ENCODE measurements at regions not wholly inside any gene's neighbourhood (a gene's known extent, or its start where the extent isn't known, plus 50 kb on each side); places are given as distances from the start of the nearest gene placed in this dataset.

- no peaks in the 10 kb centered on the region for H3K9me3 ChIP-seq (ENCODE audit: low read length)
- TF ChIP-seq CTCF (conservative IDR thresholded peaks at IDR 0.05; ENCODE audit: low read length): no peak
- TF ChIP-seq EZH2phosphoT487 (IDR thresholded peaks at IDR 0.05; ENCODE audit: borderline replicate concordance, low read depth, low read length): no peak
- H3K4me1 ChIP-seq (ENCODE audit: insufficient read depth, low read length, poor library complexity, severe bottlenecking): no peaks in the 10 kb centered on the region
- no peak for DNase-seq (ENCODE audit: low spot score)
- no peak overlapping the region for H3K27ac ChIP-seq (ENCODE audit: low read depth, low read length, poor library complexity, severe bottlenecking)
- H3K4me3 ChIP-seq (ENCODE audit: low read depth, low read length, poor library complexity, severe bottlenecking): no peak overlapping the region
- H3K79me2 ChIP-seq (ENCODE audit: insufficient read depth, low read depth, low read length): no peaks in the 10 kb centered on the region
- no peak overlapping the region for H3K4me2 ChIP-seq (ENCODE audit: low read length)
- H3K36me3 ChIP-seq (ENCODE audit: insufficient read depth, low read length): no peaks in the 10 kb centered on the region
- ChIA-PET POLR2A (no interaction called here), CTCF (ENCODE audit: unreplicated experiment) (no interaction called here)
- no peaks in the 10 kb centered on the region for H4K20me1 ChIP-seq (ENCODE audit: insufficient read depth, low read length)
- H3K9me2 ChIP-seq (ENCODE audit: insufficient read depth, low read length): no peaks in the 10 kb centered on the region
- BruUV-seq (replicated peaks): no TSS peak
- intact Hi-C loops (cut with micrococcal nuclease; ENCODE audit: unreplicated experiment): no loop called here
- no peak overlapping the region for H2AFZ ChIP-seq (ENCODE audit: low read length)
Observed at GRCh38 chr15:62610265-62610869, 432.2 kb upstream of the TPM1 start.

GRCh38 chr15:62611002-62611401, 431.5 kb upstream of the TPM1 start:
- Histone ChIP-seq H3K9me3 (ENCODE audit: low read length) (no peaks in the 10 kb centered on the region), H3K4me2 (ENCODE audit: low read length) (no peak overlapping the region), H3K9me2 (ENCODE audit: insufficient read depth, low read length) (no peaks in the 10 kb centered on the region), H4K20me1 (ENCODE audit: insufficient read depth, low read length) (no peaks in the 10 kb centered on the region), H3K27ac (ENCODE audit: low read depth, low read length, poor library complexity, severe bottlenecking) (no peak overlapping the region), H3K79me2 (ENCODE audit: insufficient read depth, low read depth, low read length) (no peaks in the 10 kb centered on the region), H3K4me1 (ENCODE audit: insufficient read depth, low read length, poor library complexity, severe bottlenecking) (no peaks in the 10 kb centered on the region), H3K4me3 (ENCODE audit: low read depth, low read length, poor library complexity, severe bottlenecking) (no peak overlapping the region), H2AFZ (ENCODE audit: low read length) (no peak overlapping the region), H3K36me3 (ENCODE audit: insufficient read depth, low read length) (no peaks in the 10 kb centered on the region)
- DNase-seq (ENCODE audit: low spot score): no peak
- no peak for TF ChIP-seq CTCF (conservative IDR thresholded peaks at IDR 0.05; ENCODE audit: low read length)
- TF ChIP-seq EZH2phosphoT487 (IDR thresholded peaks at IDR 0.05; ENCODE audit: borderline replicate concordance, low read depth, low read length): no peak
- ChIA-PET POLR2A (no interaction called here), CTCF (ENCODE audit: unreplicated experiment) (no interaction called here)
- BruUV-seq (replicated peaks): no TSS peak
- intact Hi-C loops (cut with micrococcal nuclease; ENCODE audit: unreplicated experiment): no loop called here

- Histone ChIP-seq H3K36me3 (ENCODE audit: insufficient read depth, low read length) (no peaks in the 10 kb centered on the region), H3K9me2 (ENCODE audit: insufficient read depth, low read length) (no peaks in the 10 kb centered on the region), H2AFZ (ENCODE audit: low read length) (no peak overlapping the region), H3K4me1 (ENCODE audit: insufficient read depth, low read length, poor library complexity, severe bottlenecking) (no peaks in the 10 kb centered on the region), H4K20me1 (ENCODE audit: insufficient read depth, low read length) (no peaks in the 10 kb centered on the region), H3K79me2 (ENCODE audit: insufficient read depth, low read depth, low read length) (no peaks in the 10 kb centered on the region), H3K27ac (ENCODE audit: low read depth, low read length, poor library complexity, severe bottlenecking) (no peak overlapping the region), H3K4me2 (ENCODE audit: low read length) (no peak overlapping the region), H3K9me3 (ENCODE audit: low read length) (no peaks in the 10 kb centered on the region), H3K4me3 (ENCODE audit: low read depth, low read length, poor library complexity, severe bottlenecking) (no peak overlapping the region)
- intact Hi-C loops (cut with micrococcal nuclease; ENCODE audit: unreplicated experiment): no loop called here
- CTCF ChIA-PET (ENCODE audit: unreplicated experiment): no interaction called here
- POLR2A ChIA-PET: no interaction called here
- no peak for TF ChIP-seq EZH2phosphoT487 (IDR thresholded peaks at IDR 0.05; ENCODE audit: borderline replicate concordance, low read depth, low read length)
- no peak for TF ChIP-seq CTCF (conservative IDR thresholded peaks at IDR 0.05; ENCODE audit: low read length)
- no peak for DNase-seq (ENCODE audit: low spot score)
- no TSS peak for BruUV-seq (replicated peaks)
Observed at GRCh38 chr15:62612183-62612733, 430.3 kb upstream of the TPM1 start.
